Progenitor cell of endocrine pancreas (in vitro differentiated cells): ENCODE measurements at regions not wholly inside any gene's neighbourhood (a gene's known extent, or its start where the extent isn't known, plus 50 kb on each side); places are given as distances from the start of the nearest gene placed in this dataset.

Experiments used
- DNase-seq: peaks from one replicate; pipeline ENCODE4 v3.0.0; 2021; ENCODE audit warnings: low spot score; ENCODE audit not compliant: unreplicated experiment
- H3K27ac Mint-ChIP-seq: 2 replicates; pipeline ENCODE4 v1.8.0; 2021; ENCODE audit warnings: mild to moderate bottlenecking, moderate library complexity, mixed read lengths
- H3K27me3 Mint-ChIP-seq: 2 replicates; pipeline ENCODE4 v1.8.0; 2021; ENCODE audit warnings: mixed read lengths
- H3K36me3 Mint-ChIP-seq: 2 replicates; pipeline ENCODE4 v1.8.0; 2022; ENCODE audit warnings: mixed read lengths; ENCODE audit not compliant: insufficient read depth
- H3K4me1 Mint-ChIP-seq: 2 replicates; pipeline ENCODE4 v1.8.0; 2021; ENCODE audit warnings: low read depth, mixed read lengths
- H3K4me3 Mint-ChIP-seq: 2 replicates; pipeline ENCODE4 v1.8.0; 2021; ENCODE audit warnings: low read depth, mild to moderate bottlenecking, moderate library complexity, mixed read lengths
- H3K9me3 Mint-ChIP-seq: 2 replicates; pipeline ENCODE4 v1.8.0; 2021; ENCODE audit warnings: low read depth, mixed read lengths
- TF ChIP-seq, protein P1 (sequence below): fragments of 200-600 bp; sonication (generic); IDR thresholded peaks from one replicate; pipeline ENCODE4 v1.5.0; 2021; ENCODE audit warnings: antibody characterized with exemption, mild to moderate bottlenecking; ENCODE audit not compliant: unreplicated experiment

DNA sequence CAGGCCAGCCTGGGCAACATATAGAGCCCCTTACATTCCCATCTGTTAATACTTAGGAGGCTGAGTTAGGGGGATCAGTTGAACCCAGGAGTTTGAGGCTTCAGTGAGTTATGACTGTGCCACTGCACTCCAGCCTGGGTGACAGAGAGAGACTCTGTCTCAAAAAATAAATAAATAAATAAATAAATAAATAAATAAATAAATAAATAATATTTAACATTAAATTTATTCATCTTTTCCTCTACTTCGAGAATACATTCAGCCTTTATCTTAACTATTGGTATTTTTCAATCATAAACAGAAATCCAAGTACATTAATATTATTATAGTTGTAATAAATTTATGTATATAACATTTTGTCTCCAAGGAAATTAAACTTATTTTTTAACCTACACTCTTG is 1227.7 kb upstream of the GJE1 start:
- Mint-ChIP-seq H3K4me1 (no peaks in the 10 kb centered on the region), H3K27ac (no peak overlapping the region), H3K27me3 (no peaks in the 10 kb centered on the region), H3K36me3 (no peaks in the 10 kb centered on the region), H3K9me3 (peaks cover 5% of the 10 kb centered on the region), H3K4me3 (no peak overlapping the region)
- no peak for DNase-seq
- TF ChIP-seq, protein P1, sequence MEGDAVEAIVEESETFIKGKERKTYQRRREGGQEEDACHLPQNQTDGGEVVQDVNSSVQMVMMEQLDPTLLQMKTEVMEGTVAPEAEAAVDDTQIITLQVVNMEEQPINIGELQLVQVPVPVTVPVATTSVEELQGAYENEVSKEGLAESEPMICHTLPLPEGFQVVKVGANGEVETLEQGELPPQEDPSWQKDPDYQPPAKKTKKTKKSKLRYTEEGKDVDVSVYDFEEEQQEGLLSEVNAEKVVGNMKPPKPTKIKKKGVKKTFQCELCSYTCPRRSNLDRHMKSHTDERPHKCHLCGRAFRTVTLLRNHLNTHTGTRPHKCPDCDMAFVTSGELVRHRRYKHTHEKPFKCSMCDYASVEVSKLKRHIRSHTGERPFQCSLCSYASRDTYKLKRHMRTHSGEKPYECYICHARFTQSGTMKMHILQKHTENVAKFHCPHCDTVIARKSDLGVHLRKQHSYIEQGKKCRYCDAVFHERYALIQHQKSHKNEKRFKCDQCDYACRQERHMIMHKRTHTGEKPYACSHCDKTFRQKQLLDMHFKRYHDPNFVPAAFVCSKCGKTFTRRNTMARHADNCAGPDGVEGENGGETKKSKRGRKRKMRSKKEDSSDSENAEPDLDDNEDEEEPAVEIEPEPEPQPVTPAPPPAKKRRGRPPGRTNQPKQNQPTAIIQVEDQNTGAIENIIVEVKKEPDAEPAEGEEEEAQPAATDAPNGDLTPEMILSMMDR = no peak

DNA sequence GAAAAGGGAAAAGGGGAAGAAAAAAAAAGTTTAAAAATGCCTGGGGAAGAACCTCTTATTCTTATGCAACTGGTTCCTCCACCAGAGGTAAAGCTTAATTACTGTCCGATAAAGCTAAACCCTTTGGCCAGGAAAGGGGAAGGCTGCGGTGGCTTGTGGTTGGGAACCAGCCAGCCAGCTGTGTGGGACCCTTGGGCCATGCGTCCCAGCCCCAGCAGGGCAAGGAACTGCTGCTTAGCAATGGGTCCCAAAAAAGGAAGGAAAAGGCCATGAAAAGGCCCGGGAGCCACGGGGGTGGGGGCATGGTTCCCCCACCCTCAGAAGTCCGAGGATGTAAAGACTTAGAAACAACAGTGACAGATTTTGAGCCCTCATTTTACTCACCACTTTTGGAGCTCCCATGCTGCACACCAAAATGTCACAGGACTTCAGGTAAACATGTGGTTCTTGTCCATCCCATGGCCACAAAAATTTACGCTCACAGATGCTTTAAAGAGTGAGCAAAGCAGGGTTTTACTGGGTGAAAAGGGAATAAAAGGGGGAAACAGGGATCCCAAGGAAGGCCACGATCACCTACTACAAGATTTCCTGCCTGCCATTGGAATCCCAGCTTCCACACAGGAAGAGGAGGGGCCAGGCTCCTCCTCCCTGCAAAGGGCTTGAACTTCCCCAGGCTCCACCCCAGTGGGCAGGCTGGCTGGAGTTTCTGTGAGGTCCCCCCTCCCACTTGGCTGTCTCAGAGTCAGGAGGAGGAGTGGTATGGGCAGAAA is 1234.7 kb upstream of the GJE1 start:
- Mint-ChIP-seq H3K4me1 (no peaks in the 10 kb centered on the region), H3K27ac (no peak overlapping the region), H3K4me3 (no peak overlapping the region), H3K36me3 (no peaks in the 10 kb centered on the region), H3K27me3 (no peaks in the 10 kb centered on the region), H3K9me3 (peaks cover 17% of the 10 kb centered on the region)
- TF ChIP-seq, protein P1 = no peak
- no peak for DNase-seq

DNA sequence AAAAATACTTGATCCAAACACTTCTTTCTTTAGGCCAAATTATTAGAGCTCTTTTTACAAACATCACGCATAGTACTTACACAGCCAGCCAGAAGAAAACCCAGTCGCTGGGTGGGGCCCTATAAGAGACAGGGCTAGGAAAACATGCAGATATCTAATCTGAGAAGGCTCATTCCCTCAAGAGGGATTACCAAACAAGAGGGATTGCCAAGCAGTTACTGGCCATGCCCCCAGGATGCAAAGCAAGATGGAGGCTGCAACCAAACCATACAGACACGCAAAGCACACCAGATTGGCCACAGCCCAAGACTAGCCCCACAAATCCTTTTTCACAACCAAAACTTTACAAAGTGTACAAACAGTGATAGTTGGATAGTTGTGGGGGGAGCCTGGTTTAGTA is 1235.4 kb upstream of the GJE1 start:
- DNase-seq = no peak
- Mint-ChIP-seq H3K4me1 (no peaks in the 10 kb centered on the region), H3K27ac (no peak overlapping the region), H3K4me3 (no peak overlapping the region), H3K9me3 (peaks cover 17% of the 10 kb centered on the region), H3K36me3 (no peaks in the 10 kb centered on the region), H3K27me3 (no peaks in the 10 kb centered on the region)
- TF ChIP-seq, protein P1 = no peak

DNA sequence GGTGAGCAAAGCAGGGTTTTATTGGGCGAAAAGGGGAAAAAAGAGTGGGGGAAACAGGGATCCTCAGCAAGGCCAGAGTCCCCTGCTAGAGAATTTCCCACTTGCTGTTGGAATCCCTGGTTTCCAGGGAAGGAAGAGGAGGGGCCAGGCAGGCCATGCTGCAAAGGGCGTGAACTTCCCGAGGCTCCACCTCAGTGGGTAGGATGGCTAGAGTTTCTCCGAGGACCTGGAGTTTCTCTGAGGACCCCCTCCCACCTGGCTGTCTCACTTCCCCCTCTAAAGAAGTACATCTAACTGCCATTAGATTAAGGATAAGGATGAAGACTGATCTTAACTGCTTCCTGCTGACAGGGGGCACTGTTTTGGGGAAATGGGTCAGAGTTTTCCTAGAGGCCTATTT is 1239.3 kb upstream of the GJE1 start:
- H3K36me3 Mint-ChIP-seq = no peaks in the 10 kb centered on the region
- H3K27ac Mint-ChIP-seq = no peak overlapping the region
- no peak overlapping the region for H3K4me3 Mint-ChIP-seq
- H3K4me1 Mint-ChIP-seq = no peaks in the 10 kb centered on the region
- TF ChIP-seq, protein P1 = no peak
- no peak for DNase-seq
- no peaks in the 10 kb centered on the region for H3K27me3 Mint-ChIP-seq
- H3K9me3 Mint-ChIP-seq = peaks cover 10% of the 10 kb centered on the region

DNA sequence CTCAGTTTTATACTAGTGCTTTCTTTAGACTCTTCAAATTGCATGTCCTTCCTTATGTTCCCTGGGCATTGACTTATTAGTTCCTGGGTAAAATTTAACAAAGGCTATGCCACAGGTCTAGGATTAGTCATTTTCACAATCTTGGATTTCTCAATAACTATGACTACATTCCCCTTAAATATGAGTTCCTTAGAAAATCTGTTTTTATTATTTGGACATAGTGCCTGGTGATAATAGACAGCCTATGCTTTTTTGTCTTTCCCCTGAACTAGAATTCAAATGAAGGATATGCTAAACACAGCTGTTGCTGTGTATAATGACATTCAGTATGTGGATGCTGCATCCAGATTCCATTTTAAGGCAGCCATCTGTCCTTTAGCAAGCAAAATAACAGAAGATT is 1252.8 kb upstream of the GJE1 start:
- H3K9me3 Mint-ChIP-seq = peaks cover 11% of the 10 kb centered on the region
- no peak overlapping the region for H3K27ac Mint-ChIP-seq
- no peaks in the 10 kb centered on the region for H3K27me3 Mint-ChIP-seq
- DNase-seq = no peak
- no peak overlapping the region for H3K4me3 Mint-ChIP-seq
- H3K36me3 Mint-ChIP-seq = no peaks in the 10 kb centered on the region
- H3K4me1 Mint-ChIP-seq = peaks cover 1% of the 10 kb centered on the region
- TF ChIP-seq, protein P1 = no peak
